ENCODE measurements at regions not wholly inside any gene's neighbourhood (a gene's known extent, or its start where the extent isn't known, plus 50 kb on each side); places are given as distances from the start of the nearest gene placed in this dataset.

DNA sequence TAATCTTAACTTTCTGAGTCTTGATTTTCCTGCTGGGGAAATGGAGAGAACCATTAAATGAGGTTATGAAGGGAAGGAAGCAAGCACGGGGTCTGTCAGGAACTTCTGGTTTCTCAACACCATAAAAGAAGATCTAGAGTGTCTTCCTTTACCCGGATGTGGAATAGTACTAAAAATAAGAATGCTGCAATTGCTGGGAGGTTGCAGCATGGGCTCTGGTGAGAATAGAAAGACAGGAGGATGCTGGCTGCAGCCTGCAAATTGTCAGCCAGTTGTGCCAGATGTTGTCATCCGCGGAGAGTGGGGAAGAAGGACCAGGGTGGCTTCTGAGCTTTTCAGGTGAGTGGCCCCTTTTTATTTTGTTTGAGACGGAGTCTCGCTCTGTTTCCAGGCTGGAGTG lies 69.3 kb upstream of the STC2 start:
- WGBS, 2 donors: 50 to 53% methylated on average over 6 of the region's 6 CpGs
- DNase-seq (no peak), ATAC-seq (ENCODE audit: low FRiP score in 2 of 2) (no peak)

DNA sequence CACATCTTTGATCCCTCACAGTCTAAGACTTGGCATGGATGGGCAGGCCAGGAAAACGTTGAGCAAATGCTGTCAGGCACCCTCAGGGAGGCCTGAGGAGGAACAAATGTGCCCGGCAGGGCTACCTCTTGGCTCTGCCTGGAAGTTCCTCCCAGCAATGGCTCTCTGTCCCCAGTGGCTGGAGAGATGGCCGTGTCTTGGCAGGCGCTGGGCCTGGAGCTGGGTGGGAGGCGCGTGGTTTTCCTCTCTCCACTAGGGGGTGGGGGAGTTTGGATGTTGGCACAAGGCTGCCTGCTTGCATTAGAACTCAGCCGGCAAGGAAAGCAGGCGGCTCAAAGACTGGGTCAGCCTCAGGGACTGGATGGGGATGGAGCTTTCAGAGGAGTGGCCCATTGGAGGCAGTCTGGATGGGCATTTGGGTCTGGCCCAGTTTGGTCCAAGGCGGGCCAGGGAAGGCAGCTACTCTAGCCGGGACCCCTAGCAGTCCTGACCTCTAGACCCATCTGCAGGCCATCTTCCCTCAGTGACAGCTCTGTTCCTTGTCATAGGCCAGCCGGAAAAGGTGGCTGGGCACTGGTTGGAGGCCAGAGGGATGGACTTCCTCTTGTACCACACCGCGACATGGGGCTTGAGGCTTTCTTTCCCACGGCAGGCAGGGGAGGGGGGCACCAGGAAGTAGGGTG lies 68.2 kb upstream of the STC2 start:
- Histone ChIP-seq H3K4me3 (no peak overlapping the region), H3K4me1 (no peaks in the 10 kb centered on the region), H3K27me3 (no peaks in the 10 kb centered on the region), H3K27ac (no peak overlapping the region), H3K9me3 (peaks cover 0 to 5% (median 2%) of the 10 kb centered on the region in 4 donors), H3K36me3 (no peaks in the 10 kb centered on the region)
- ATAC-seq (ENCODE audit: low FRiP score in 2 of 2) (peak in 1 of 2 donors; percentile 18), DNase-seq (peak in 1 of 2 donors; percentile 41)
- TF ChIP-seq, protein P1, sequence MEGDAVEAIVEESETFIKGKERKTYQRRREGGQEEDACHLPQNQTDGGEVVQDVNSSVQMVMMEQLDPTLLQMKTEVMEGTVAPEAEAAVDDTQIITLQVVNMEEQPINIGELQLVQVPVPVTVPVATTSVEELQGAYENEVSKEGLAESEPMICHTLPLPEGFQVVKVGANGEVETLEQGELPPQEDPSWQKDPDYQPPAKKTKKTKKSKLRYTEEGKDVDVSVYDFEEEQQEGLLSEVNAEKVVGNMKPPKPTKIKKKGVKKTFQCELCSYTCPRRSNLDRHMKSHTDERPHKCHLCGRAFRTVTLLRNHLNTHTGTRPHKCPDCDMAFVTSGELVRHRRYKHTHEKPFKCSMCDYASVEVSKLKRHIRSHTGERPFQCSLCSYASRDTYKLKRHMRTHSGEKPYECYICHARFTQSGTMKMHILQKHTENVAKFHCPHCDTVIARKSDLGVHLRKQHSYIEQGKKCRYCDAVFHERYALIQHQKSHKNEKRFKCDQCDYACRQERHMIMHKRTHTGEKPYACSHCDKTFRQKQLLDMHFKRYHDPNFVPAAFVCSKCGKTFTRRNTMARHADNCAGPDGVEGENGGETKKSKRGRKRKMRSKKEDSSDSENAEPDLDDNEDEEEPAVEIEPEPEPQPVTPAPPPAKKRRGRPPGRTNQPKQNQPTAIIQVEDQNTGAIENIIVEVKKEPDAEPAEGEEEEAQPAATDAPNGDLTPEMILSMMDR (IDR thresholded peaks at IDR 0.05): no peak
- TF ChIP-seq POLR2A (IDR thresholded peaks at IDR 0.05) (no peak), EP300 (IDR thresholded peaks at IDR 0.05) (no peak), POLR2AphosphoS5 (IDR thresholded peaks at IDR 0.05) (no peak)
- WGBS, 2 donors: 72 to 87% methylated on average over 3 to 14 of the region's 14 CpGs

More for the DNA sequence above, 69.3 kb upstream of the STC2 start:
- no peak for TF ChIP-seq POLR2A (IDR thresholded peaks at IDR 0.05)
- no peak for TF ChIP-seq EP300 (IDR thresholded peaks at IDR 0.05)
- TF ChIP-seq, protein P1 (IDR thresholded peaks at IDR 0.05): no peak
- no peak for TF ChIP-seq POLR2AphosphoS5 (IDR thresholded peaks at IDR 0.05)
- H3K36me3 ChIP-seq: no peaks in the 10 kb centered on the region
- no peaks in the 10 kb centered on the region for H3K27me3 ChIP-seq
- H3K4me1 ChIP-seq: no peaks in the 10 kb centered on the region
- no peak overlapping the region for H3K27ac ChIP-seq
- H3K9me3 ChIP-seq: no peaks in the 10 kb centered on the region
- no peak overlapping the region for H3K4me3 ChIP-seq

DNA sequence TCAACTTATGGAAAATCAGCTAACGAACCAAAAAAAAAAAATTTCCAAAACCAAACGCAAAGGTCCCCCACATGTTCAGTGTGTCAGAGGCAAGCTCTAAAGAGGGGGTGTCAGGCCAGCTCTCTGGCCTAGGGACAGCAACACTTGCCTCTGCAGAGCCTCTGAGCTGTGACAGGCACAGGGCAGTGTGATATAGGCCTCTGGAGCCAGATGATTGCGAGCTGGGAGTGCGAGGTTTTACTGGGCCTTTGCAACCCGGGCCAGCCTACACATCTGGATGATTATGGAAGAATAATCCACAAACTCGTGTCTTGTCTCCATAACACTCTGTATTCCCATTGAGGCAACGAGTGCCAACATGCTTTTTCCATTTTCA lies 67.7 kb upstream of the STC2 start:
- DNase-seq (no peak), ATAC-seq (ENCODE audit: low FRiP score in 2 of 2) (no peak)
- H3K27me3 ChIP-seq: no peaks in the 10 kb centered on the region
- no peak for TF ChIP-seq EP300 (IDR thresholded peaks at IDR 0.05)
- TF ChIP-seq POLR2A (IDR thresholded peaks at IDR 0.05): no peak
- TF ChIP-seq, protein P1 (IDR thresholded peaks at IDR 0.05): no peak
- H3K4me3 ChIP-seq: no peak overlapping the region
- peaks cover 0 to 5% (median 2%) of the 10 kb centered on the region in 4 donors for H3K9me3 ChIP-seq
- H3K4me1 ChIP-seq: no peaks in the 10 kb centered on the region
- H3K27ac ChIP-seq: no peak overlapping the region
- H3K36me3 ChIP-seq: no peaks in the 10 kb centered on the region
- WGBS, 2 donors: 83 to 84% methylated on average over 4 to 7 of the region's 7 CpGs

DNA sequence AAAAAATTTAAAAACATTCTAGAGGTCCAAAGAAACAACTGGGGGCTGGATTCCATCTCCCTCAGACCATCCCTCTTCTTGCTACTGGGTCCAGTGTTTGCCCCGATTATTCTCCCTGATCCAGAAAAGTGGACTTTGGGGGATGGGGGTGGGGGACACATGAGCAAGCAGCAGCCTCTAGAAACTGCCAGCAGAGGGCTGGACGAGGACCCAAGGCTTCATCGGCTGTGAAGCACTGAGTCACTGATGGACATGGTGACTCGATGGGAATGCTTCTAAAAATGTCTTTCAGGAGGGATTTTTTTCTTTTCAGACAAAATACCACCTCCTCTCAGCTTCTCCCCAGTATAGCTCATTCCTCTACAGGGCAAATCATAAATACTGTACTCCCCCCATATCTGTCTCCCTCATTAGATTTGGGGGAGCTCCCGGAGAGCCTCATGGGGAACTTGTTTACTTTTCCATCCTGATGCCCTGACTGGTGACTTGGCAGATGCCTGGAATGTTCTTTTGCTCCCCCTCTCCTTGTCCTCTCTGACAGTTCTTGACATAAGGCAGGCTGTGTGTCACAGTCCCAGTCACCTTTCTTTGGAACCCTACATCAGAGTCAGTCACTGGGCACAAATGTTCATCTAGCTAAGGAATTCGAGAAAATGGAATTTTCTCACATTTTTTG lies 67.2 kb upstream of the STC2 start:
- no peak for ATAC-seq (ENCODE audit: low FRiP score in 2 of 2)
- Histone ChIP-seq H3K4me1 (no peaks in the 10 kb centered on the region), H3K4me3 (no peak overlapping the region), H3K27me3 (no peaks in the 10 kb centered on the region), H3K36me3 (no peaks in the 10 kb centered on the region), H3K27ac (no peak overlapping the region), H3K9me3 (peaks cover 0 to 5% (median 2%) of the 10 kb centered on the region in 4 donors)
- no peak for DNase-seq
- 72 to 83% methylated on average over 6 of the region's 6 CpGs for WGBS, 2 donors
- TF ChIP-seq EP300 (IDR thresholded peaks at IDR 0.05) (no peak), POLR2AphosphoS5 (IDR thresholded peaks at IDR 0.05) (no peak), POLR2A (IDR thresholded peaks at IDR 0.05) (no peak)
- TF ChIP-seq, protein P1 (IDR thresholded peaks at IDR 0.05): no peak
